NCI-H187 (cell line): ENCODE measurements at regions not wholly inside any gene's neighbourhood (a gene's known extent, or its start where the extent isn't known, plus 50 kb on each side); places are given as distances from the start of the nearest gene placed in this dataset.

Source experiments
- DNase-seq, 2 experiments: peaks; one replicate each; lab custom pipeline; 2025; lab: John Stamatoyannopoulos, UW

- DNase-seq, result no peak
These were observed 1976.2 kb upstream of the IGFBP7 start for GRCh38 chr4:59086410-59086809.

GRCh38 chr4:59091146-59092142 is 1981.3 kb upstream of the IGFBP7 start:
- DNase-seq, result no peak

GRCh38 chr4:59094505-59094904 is 1984.3 kb upstream of the IGFBP7 start:
- DNase-seq, result no peak

- no peak for DNase-seq
These were observed 1992.1 kb upstream of the IGFBP7 start for GRCh38 chr4:59102311-59102710.

GRCh38 chr4:59120287-59120814 is 2010.2 kb upstream of the IGFBP7 start:
- no peak for DNase-seq

GRCh38 chr4:59122626-59123025 is 2012.4 kb upstream of the IGFBP7 start:
- no peak for DNase-seq

GRCh38 chr4:59126159-59126558 is 2016.0 kb upstream of the IGFBP7 start:
- DNase-seq, result no peak

- DNase-seq, result no peak
These were observed 2016.8 kb upstream of the IGFBP7 start for GRCh38 chr4:59127006-59127405.

- DNase-seq, result no peak
These were observed 2017.6 kb upstream of the IGFBP7 start for GRCh38 chr4:59127743-59128142.

- DNase-seq, result no peak
These were observed 2025.2 kb upstream of the IGFBP7 start for GRCh38 chr4:59135248-59135985.

GRCh38 chr4:59161249-59161648 is 2038.9 kb upstream of the ADGRL3 start:
- DNase-seq, result no peak

GRCh38 chr4:59175617-59176016 is 2024.5 kb upstream of the ADGRL3 start:
- no peak for DNase-seq

- DNase-seq, result no peak
These were observed 2020.8 kb upstream of the ADGRL3 start for GRCh38 chr4:59179372-59179771.

- no peak for DNase-seq
These were observed 2020.0 kb upstream of the ADGRL3 start for GRCh38 chr4:59180161-59180560.

- DNase-seq, result no peak
These were observed 2019.2 kb upstream of the ADGRL3 start for GRCh38 chr4:59180969-59181368.

- no peak for DNase-seq
These were observed 2004.3 kb upstream of the ADGRL3 start for GRCh38 chr4:59195839-59196238.

GRCh38 chr4:59200992-59201391 is 1999.1 kb upstream of the ADGRL3 start:
- DNase-seq, result no peak

- DNase-seq, result no peak
These were observed 1982.1 kb upstream of the ADGRL3 start for GRCh38 chr4:59217910-59218631.

- DNase-seq, result no peak
These were observed 1977.9 kb upstream of the ADGRL3 start for GRCh38 chr4:59222221-59222620.

- no peak for DNase-seq
These were observed 1976.7 kb upstream of the ADGRL3 start for GRCh38 chr4:59223292-59223941.

- no peak for DNase-seq
These were observed 1961.9 kb upstream of the ADGRL3 start for GRCh38 chr4:59238212-59238611.

GRCh38 chr4:59240011-59240410 is 1960.1 kb upstream of the ADGRL3 start:
- no peak for DNase-seq
